ENCODE measurements at regions not wholly inside any gene's neighbourhood (a gene's known extent, or its start where the extent isn't known, plus 50 kb on each side); places are given as distances from the start of the nearest gene placed in this dataset.

GRCh38 chr6:14464055-14464454 lies 346.5 kb downstream of the CD83 start:
- TF ChIP-seq CTCF (IDR thresholded peaks at IDR 0.05) (no peak), CREM (CRISPR knock-in tag; IDR thresholded peaks at IDR 0.05) (no peak), JUN (CRISPR knock-in tag; IDR thresholded peaks at IDR 0.05) (no peak), PREB (CRISPR knock-in tag; IDR thresholded peaks at IDR 0.05; ENCODE audit: borderline replicate concordance) (no peak), NFYB (CRISPR knock-in tag; conservative IDR thresholded peaks at IDR 0.05; ENCODE audit: low read depth) (no peak), SMAD4 (CRISPR knock-in tag; IDR thresholded peaks at IDR 0.05) (no peak), HMGXB4 (CRISPR knock-in tag; IDR thresholded peaks at IDR 0.05) (no peak), CDX4 (CRISPR knock-in tag; IDR thresholded peaks at IDR 0.05; ENCODE audit: borderline replicate concordance) (no peak), E2F4 (CRISPR knock-in tag; IDR thresholded peaks at IDR 0.05; ENCODE audit: borderline replicate concordance, low read depth) (no peak), E2F1 (CRISPR knock-in tag; IDR thresholded peaks at IDR 0.05) (no peak), NR1H2 (CRISPR knock-in tag; IDR thresholded peaks at IDR 0.05) (no peak), ZNF396 (CRISPR knock-in tag; IDR thresholded peaks at IDR 0.05; ENCODE audit: borderline replicate concordance) (no peak), NFE2L1 (CRISPR knock-in tag; IDR thresholded peaks at IDR 0.05) (no peak)
